HFFc6 (cell line): ENCODE measurements at regions not wholly inside any gene's neighbourhood (a gene's known extent, or its start where the extent isn't known, plus 50 kb on each side); places are given as distances from the start of the nearest gene placed in this dataset.
"Not testable (repeated sequence)": the region's sequence is repeated elsewhere in the genome, so short reads cannot be mapped to it uniquely, and the experiment has no call there.

Source experiments
- DNase-seq: peaks from one replicate; pipeline ENCODE4 v3.0.0-alpha.2; 2018
- H3K27ac Mint-ChIP-seq: 2 replicates; pipeline ENCODE4 v1.8.0; 2020; ENCODE audit warnings: mild to moderate bottlenecking, mixed read lengths
- H3K27me3 Mint-ChIP-seq: 2 replicates; pipeline ENCODE4 v1.8.0; 2021; ENCODE audit warnings: mild to moderate bottlenecking, moderate library complexity, mixed read lengths; ENCODE audit not compliant: insufficient read depth
- H3K36me3 Mint-ChIP-seq: 2 replicates; pipeline ENCODE4 v1.8.0; 2021; ENCODE audit warnings: low read depth, mixed read lengths
- H3K4me1 Mint-ChIP-seq: 2 replicates; pipeline ENCODE4 v1.8.0; 2020; ENCODE audit warnings: low read depth, mixed read lengths
- H3K4me3 Mint-ChIP-seq: 2 replicates; pipeline ENCODE4 v1.8.0; 2020; ENCODE audit warnings: mild to moderate bottlenecking, moderate library complexity, mixed read lengths
- H3K9me3 Mint-ChIP-seq: 2 replicates; pipeline ENCODE4 v1.8.0; 2020; ENCODE audit warnings: mild to moderate bottlenecking, mixed read lengths
- TF ChIP-seq, protein P1 (sequence below): fragments of 200-600 bp; sonication (generic); IDR thresholded peaks from 2 replicates; pipeline ENCODE4 v1.5.0; 2021; ENCODE audit warnings: antibody characterized with exemption, mild to moderate bottlenecking

- Mint-ChIP-seq H3K9me3 (no peaks in the 10 kb centered on the region), H3K36me3 (no peaks in the 10 kb centered on the region), H3K4me1 (peaks cover 7% of the 10 kb centered on the region), H3K4me3 (no peak overlapping the region), H3K27ac (no peak overlapping the region), H3K27me3 (peaks cover 1% of the 10 kb centered on the region; the same call in 1 of the 2 replicates)
- DNase-seq, result no peak
- TF ChIP-seq, protein P1, sequence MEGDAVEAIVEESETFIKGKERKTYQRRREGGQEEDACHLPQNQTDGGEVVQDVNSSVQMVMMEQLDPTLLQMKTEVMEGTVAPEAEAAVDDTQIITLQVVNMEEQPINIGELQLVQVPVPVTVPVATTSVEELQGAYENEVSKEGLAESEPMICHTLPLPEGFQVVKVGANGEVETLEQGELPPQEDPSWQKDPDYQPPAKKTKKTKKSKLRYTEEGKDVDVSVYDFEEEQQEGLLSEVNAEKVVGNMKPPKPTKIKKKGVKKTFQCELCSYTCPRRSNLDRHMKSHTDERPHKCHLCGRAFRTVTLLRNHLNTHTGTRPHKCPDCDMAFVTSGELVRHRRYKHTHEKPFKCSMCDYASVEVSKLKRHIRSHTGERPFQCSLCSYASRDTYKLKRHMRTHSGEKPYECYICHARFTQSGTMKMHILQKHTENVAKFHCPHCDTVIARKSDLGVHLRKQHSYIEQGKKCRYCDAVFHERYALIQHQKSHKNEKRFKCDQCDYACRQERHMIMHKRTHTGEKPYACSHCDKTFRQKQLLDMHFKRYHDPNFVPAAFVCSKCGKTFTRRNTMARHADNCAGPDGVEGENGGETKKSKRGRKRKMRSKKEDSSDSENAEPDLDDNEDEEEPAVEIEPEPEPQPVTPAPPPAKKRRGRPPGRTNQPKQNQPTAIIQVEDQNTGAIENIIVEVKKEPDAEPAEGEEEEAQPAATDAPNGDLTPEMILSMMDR, result no peak
These were observed 234.2 kb downstream of the AASDHPPT start for GRCh38 chr11:106311531-106312230.

DNA sequence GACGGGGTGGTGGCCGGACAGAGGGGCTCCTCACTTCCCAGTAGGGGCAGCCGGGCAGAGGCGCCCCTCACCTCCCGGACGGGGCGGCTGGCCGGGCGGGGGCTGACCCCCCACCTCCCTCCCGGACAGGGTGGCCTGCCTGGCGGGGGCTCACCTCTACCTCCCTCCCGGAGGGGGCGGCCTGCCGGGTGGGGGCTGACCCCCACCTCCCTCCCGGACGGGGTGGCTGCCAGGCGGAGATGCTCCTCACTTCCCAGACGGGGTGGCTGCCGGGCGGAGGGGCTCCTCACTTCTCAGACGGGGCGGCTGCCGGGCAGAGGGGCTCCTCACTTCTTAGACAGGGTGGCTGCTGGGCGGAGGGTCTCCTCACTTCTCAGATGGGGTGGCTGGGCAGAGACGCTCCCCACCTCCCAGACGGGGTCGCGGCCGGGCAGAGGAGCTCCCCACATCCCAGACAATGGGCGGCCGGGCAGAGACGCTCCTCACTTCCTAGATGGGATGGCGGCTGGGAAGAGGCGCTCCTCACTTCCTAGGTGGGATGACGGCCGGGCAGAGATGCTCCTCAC lies 239.8 kb downstream of the AASDHPPT start:
- not testable (repeated sequence) for H3K4me3 Mint-ChIP-seq, H3K27ac Mint-ChIP-seq, H3K27me3 Mint-ChIP-seq, H3K36me3 Mint-ChIP-seq, H3K4me1 Mint-ChIP-seq, DNase-seq, H3K9me3 Mint-ChIP-seq

- TF ChIP-seq, protein P1, result no peak
- Mint-ChIP-seq H3K36me3 (no peaks in the 10 kb centered on the region), H3K27me3 (peaks cover 3% of the 10 kb centered on the region; the same call in 1 of the 2 replicates), H3K4me1 (peaks cover 6% of the 10 kb centered on the region; the same call in 1 of the 2 replicates), H3K27ac (no peak overlapping the region), H3K4me3 (no peak overlapping the region), H3K9me3 (no peaks in the 10 kb centered on the region)
- no peak for DNase-seq
These were observed 244.1 kb downstream of the AASDHPPT start for GRCh38 chr11:106321601-106322000.

DNA sequence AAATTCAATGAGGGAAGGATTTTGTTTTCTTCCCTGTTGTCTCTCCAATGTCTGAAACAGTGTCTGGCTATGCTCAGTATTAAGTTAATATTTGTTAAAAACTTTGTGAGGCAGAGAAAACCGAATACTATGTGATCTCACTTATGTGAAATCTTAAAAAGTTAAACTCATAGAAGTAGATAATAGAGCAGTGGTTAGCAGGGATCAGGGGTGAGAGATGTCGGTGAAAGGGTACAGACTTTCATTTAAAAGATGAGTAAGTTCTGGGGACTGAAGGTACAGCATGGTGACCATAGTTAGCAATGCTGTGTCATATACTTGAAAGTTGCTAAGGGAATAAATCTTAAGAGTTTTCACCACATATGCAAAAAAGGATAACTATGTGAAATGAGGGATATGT lies 244.6 kb downstream of the AASDHPPT start:
- Mint-ChIP-seq H3K27ac (no peak overlapping the region), H3K36me3 (no peaks in the 10 kb centered on the region), H3K9me3 (no peaks in the 10 kb centered on the region), H3K27me3 (peaks cover 5% of the 10 kb centered on the region; the same call in 1 of the 2 replicates), H3K4me1 (peaks cover 6% of the 10 kb centered on the region; the same call in 1 of the 2 replicates), H3K4me3 (no peak overlapping the region)
- no peak for DNase-seq
- TF ChIP-seq, protein P1, result no peak

GRCh38 chr11:106326087-106326486 lies 248.6 kb downstream of the AASDHPPT start:
- no peaks in the 10 kb centered on the region for H3K9me3 Mint-ChIP-seq
- H3K36me3 Mint-ChIP-seq, result no peaks in the 10 kb centered on the region
- H3K27me3 Mint-ChIP-seq, result peaks cover 5% of the 10 kb centered on the region; the same call in 1 of the 2 replicates
- H3K27ac Mint-ChIP-seq, result no peak overlapping the region
- TF ChIP-seq, protein P1, result no peak
- H3K4me3 Mint-ChIP-seq, result no peak overlapping the region
- DNase-seq, result no peak
- H3K4me1 Mint-ChIP-seq, result peaks cover 4% of the 10 kb centered on the region

DNA sequence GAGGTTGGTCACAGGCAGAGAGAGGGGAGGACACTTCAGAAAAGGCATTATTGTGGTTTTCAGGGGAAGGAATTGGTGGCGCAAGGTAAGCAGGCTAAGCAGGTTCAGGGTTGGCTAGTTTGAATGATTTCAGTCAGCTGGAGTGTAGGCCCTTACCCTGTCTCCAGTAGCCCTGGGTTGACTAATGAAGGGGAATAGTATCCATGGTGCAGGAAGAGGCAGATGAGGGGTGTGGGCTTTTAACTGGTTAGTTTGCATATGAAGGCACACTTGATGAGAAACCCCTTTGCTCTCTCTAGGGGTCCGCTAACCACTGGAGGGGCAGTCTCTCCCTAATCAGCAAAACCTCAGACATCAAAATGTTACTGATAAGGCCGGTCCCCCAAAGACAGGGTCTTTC lies 249.7 kb downstream of the AASDHPPT start:
- no peak for DNase-seq
- H3K36me3 Mint-ChIP-seq, result no peaks in the 10 kb centered on the region
- TF ChIP-seq, protein P1, result no peak
- peaks cover 5% of the 10 kb centered on the region for H3K27me3 Mint-ChIP-seq
- H3K9me3 Mint-ChIP-seq, result no peaks in the 10 kb centered on the region
- H3K27ac Mint-ChIP-seq, result no peak overlapping the region
- H3K4me1 Mint-ChIP-seq, result peaks cover 14% of the 10 kb centered on the region
- H3K4me3 Mint-ChIP-seq, result no peak overlapping the region
